Parathyroid adenoma (tissue), 2 donors: ENCODE measurements at regions not wholly inside any gene's neighbourhood (a gene's known extent, or its start where the extent isn't known, plus 50 kb on each side); places are given as distances from the start of the nearest gene placed in this dataset.

Experiments
- H2AFZ ChIP-seq: fragments of 300-600 bp; sonication (generic); one replicate; pipeline ENCODE4 v1.7.0; 2017; ENCODE audit warnings: antibody characterized with exemption, mild to moderate bottlenecking
- H3K27ac ChIP-seq: fragments of 300-600 bp; sonication (generic); one replicate; pipeline ENCODE4 v1.7.0; 2017
- H3K27me3 ChIP-seq: fragments of 300-600 bp; sonication (generic); one replicate; pipeline ENCODE4 v1.7.0; 2017; ENCODE audit warnings: low read length; ENCODE audit not compliant: control insufficient read depth, insufficient read depth
- H3K36me3 ChIP-seq: fragments of 300-600 bp; sonication (generic); one replicate; pipeline ENCODE4 v1.7.0; 2017; ENCODE audit warnings: low read length; ENCODE audit not compliant: control insufficient read depth, insufficient read depth
- H3K4me1 ChIP-seq: fragments of 300-600 bp; sonication (generic); one replicate; pipeline ENCODE4 v1.7.0; 2017; ENCODE audit warnings: control low read depth
- H3K4me2 ChIP-seq: fragments of 300-600 bp; sonication (generic); one replicate; pipeline ENCODE4 v1.7.0; 2017; ENCODE audit warnings: low read length
- H3K4me3 ChIP-seq: fragments of 300-600 bp; sonication (generic); one replicate; pipeline ENCODE4 v1.7.0; 2017; ENCODE audit warnings: low read depth, low read length
- H3K79me2 ChIP-seq: fragments of 300-600 bp; sonication (generic); one replicate; pipeline ENCODE4 v1.7.0; 2017; ENCODE audit warnings: control low read depth
- H3K9ac ChIP-seq: fragments of 300-600 bp; sonication (generic); one replicate; pipeline ENCODE4 v1.7.0; 2017; ENCODE audit warnings: mild to moderate bottlenecking
- H3K9me3 ChIP-seq: fragments of 300-600 bp; sonication (generic); one replicate; pipeline ENCODE4 v1.7.0; 2017; ENCODE audit warnings: low read length; ENCODE audit not compliant: control insufficient read depth
- TF ChIP-seq, protein P1 (sequence below): fragments of 300-600 bp; sonication (generic); IDR thresholded peaks from one replicate; pipeline ENCODE4 v1.7.0; 2017; ENCODE audit warnings: antibody characterized with exemption, mild to moderate bottlenecking
- donor health status: primary hyperparathyroidism.

DNA sequence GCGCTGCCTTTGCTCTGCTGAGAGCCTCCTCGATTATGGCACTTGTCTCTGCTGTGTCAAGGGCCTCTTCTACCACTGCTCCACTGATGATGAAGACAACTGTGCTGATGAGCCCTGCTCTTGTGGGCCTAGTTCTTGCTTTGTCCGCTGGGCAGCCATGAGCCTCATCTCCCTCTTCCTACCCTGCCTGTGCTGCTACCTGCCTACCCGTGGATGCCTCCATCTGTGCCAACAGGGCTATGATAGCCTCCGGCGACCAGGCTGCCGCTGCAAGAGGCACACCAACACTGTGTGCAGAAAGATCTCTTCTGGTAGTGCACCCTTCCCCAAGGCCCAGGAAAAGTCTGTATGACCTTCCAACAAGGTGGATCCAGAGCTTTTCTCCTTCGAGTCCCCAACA lies 106.8 kb upstream of the VAMP7 start:
- Histone ChIP-seq H3K4me3 (no peak overlapping the region), H3K9ac (no peak overlapping the region), H3K27ac (no peak overlapping the region), H3K4me1 (no peaks in the 10 kb centered on the region), H3K27me3 (no peaks in the 10 kb centered on the region), H3K36me3 (no peaks in the 10 kb centered on the region), H3K4me2 (no peak overlapping the region), H2AFZ (no peak overlapping the region), H3K9me3 (no peaks in the 10 kb centered on the region), H3K79me2 (no peaks in the 10 kb centered on the region)
- TF ChIP-seq, protein P1, sequence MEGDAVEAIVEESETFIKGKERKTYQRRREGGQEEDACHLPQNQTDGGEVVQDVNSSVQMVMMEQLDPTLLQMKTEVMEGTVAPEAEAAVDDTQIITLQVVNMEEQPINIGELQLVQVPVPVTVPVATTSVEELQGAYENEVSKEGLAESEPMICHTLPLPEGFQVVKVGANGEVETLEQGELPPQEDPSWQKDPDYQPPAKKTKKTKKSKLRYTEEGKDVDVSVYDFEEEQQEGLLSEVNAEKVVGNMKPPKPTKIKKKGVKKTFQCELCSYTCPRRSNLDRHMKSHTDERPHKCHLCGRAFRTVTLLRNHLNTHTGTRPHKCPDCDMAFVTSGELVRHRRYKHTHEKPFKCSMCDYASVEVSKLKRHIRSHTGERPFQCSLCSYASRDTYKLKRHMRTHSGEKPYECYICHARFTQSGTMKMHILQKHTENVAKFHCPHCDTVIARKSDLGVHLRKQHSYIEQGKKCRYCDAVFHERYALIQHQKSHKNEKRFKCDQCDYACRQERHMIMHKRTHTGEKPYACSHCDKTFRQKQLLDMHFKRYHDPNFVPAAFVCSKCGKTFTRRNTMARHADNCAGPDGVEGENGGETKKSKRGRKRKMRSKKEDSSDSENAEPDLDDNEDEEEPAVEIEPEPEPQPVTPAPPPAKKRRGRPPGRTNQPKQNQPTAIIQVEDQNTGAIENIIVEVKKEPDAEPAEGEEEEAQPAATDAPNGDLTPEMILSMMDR: no peak

DNA sequence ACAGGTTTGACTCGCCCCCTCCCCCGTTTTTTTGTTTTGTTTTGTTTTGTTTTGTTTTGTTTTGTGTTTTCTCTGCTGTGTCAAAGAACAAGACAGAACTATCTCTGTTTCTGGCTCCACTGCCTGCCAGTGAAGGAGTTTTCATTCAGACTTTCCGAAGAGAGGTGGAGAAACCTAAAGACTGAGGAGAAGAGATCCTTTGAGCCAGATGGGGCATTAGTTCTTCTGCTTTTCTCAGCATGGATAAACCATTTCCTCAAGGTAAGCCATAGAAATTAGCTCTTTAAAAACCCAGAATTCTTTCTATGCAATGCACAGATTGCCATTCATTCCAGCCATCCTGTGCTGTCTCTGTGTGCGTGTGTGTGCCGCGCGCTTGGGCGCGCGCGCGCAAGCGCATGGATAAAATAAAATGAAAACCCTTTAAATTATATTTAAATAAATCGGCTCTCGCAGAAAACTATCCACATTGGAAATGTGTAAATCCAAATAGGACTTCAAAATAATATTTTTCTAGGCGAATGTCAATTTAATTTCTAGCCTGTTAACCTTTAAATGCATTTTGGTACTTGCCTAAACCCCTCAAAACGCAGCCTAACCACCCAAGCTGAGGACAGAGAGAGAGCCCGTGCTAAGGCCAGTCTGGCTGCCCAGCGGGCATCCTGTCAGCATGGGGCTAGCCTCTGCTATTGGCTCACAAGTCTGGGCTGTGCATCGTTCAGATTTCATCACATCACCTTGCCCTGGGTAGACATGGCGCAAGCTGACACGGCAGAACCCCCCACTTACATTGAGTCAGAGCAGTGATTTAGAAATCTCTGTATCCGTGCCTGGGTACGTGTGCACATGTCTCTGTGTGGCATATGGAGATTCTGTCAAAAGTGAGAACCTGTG lies 113.0 kb upstream of the VAMP7 start:
- Histone ChIP-seq H3K27ac (peak overlapping the region; percentile 9), H3K4me2 (peak overlapping the region; percentile 30), H3K9ac (no peak overlapping the region), H3K4me3 (peak overlapping the region; percentile 36), H3K36me3 (no peaks in the 10 kb centered on the region), H3K4me1 (peaks cover 2% of the 10 kb centered on the region), H3K9me3 (no peaks in the 10 kb centered on the region), H3K79me2 (no peaks in the 10 kb centered on the region), H2AFZ (peak overlapping the region; percentile 56), H3K27me3 (no peaks in the 10 kb centered on the region)
- TF ChIP-seq, protein P1: no peak

DNA sequence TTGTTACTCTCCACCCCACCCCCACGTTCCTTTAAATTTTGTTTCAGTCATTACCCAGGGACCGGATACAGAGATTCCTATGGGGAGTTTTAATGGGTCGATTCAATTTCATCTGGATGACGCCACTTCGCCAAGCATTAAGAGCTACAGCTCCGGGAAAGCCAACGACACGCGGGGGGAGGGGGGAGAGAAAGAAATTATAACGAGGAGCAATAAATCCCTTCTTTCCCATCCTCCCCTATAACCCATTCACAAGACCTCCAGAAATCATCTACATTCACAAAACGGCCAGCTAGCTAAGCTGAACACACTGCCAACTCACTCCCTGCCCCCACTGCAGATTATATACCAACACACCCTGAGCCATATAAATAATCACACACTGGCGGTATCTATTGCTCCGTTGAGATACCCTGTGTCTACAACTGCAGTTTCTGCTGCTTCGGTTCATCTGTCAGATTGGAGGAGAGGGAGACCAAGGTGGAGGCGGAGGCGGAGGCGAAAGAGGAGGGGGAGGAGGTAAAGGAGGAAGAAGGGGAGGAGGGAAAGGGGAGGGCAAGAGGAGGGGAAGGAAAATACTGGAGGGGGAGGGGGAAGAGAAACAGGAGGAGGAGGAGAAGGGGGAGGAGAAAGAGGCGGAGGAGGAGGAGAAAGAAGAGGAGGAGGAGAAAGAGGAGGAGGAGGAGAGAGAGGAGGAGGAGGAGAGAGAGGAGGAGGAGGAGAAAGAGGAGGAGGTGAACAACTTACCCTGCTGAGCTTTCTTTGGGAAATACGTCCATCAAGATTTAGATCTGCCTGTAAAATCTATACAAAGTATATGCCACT lies 113.9 kb upstream of the VAMP7 start:
- Histone ChIP-seq H3K4me2 (peak overlapping the region; percentile 74), H3K4me1 (peaks cover 2% of the 10 kb centered on the region), H3K9ac (peak overlapping the region; percentile 19), H3K27me3 (no peaks in the 10 kb centered on the region), H2AFZ (peak overlapping the region; percentile 78), H3K9me3 (no peaks in the 10 kb centered on the region), H3K27ac (peak overlapping the region; percentile 81), H3K4me3 (peak overlapping the region; percentile 52), H3K36me3 (no peaks in the 10 kb centered on the region), H3K79me2 (no peaks in the 10 kb centered on the region)
- TF ChIP-seq, protein P1: no peak

DNA sequence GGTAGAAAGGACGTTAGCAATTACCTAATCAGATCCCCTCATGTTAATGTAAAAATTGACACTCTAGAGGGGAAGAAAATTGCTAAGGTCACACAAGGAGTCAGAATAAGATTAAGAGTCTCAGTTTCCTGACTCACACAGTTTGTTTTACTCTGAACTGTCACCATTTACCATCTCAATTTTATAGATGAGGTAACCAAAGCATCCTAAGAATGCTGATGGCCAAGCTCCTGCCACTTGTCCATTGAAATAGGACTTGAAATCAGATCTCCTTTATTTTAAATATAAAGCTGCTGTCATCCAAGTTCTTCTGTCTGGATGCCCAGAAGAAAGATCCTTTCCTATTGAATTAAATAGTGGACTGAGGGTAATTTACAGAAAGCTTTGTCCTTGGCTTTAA lies 114.8 kb upstream of the VAMP7 start:
- Histone ChIP-seq H3K4me3 (no peak overlapping the region), H3K9me3 (no peaks in the 10 kb centered on the region), H3K9ac (no peak overlapping the region), H3K27me3 (no peaks in the 10 kb centered on the region), H2AFZ (no peak overlapping the region), H3K27ac (peak overlapping the region; percentile 81), H3K4me1 (peaks cover 2% of the 10 kb centered on the region), H3K36me3 (no peaks in the 10 kb centered on the region), H3K4me2 (no peak overlapping the region), H3K79me2 (no peaks in the 10 kb centered on the region)
- TF ChIP-seq, protein P1: no peak
